Ectodermal cell (in vitro differentiated cells): ENCODE measurements at regions not wholly inside any gene's neighbourhood (a gene's known extent, or its start where the extent isn't known, plus 50 kb on each side); places are given as distances from the start of the nearest gene placed in this dataset.

ENCODE experiments used
- H3K27ac ChIP-seq: 2 replicates; pipeline ENCODE4 v1.7.0; 2013; ENCODE audit warnings: mild to moderate bottlenecking, low read depth, low read length; ENCODE audit not compliant: insufficient read depth, poor library complexity, severe bottlenecking
- H3K27me3 ChIP-seq: 2 replicates; pipeline ENCODE4 v1.7.0; 2013; ENCODE audit warnings: mild to moderate bottlenecking, low read length; ENCODE audit not compliant: insufficient read depth, control insufficient read depth, poor library complexity, severe bottlenecking
- H3K36me3 ChIP-seq: one replicate; pipeline ENCODE4 v1.7.0; 2013; ENCODE audit warnings: low read length; ENCODE audit not compliant: control insufficient read depth, insufficient read depth
- H3K4me1 ChIP-seq: one replicate; pipeline ENCODE4 v1.7.0; 2013; ENCODE audit warnings: low read length; ENCODE audit not compliant: control insufficient read depth, insufficient read depth
- H3K4me3 ChIP-seq: 2 replicates; pipeline ENCODE4 v1.7.0; 2013; ENCODE audit warnings: low read depth, low read length, control low read depth; ENCODE audit not compliant: insufficient read depth
- H3K9me3 ChIP-seq: 2 replicates; pipeline ENCODE4 v1.7.0; 2013; ENCODE audit warnings: mild to moderate bottlenecking, low read length, moderate library complexity; ENCODE audit not compliant: control insufficient read depth
- WGBS, 2 experiments: methylation state at CpG; one replicate each; pipeline ENCODE4 v1.1.7; 2013; ENCODE audit warnings: missing lambda C conversion rate in 2 of 2; 5-methylcytosine and 5-hydroxymethylcytosine counted together

DNA sequence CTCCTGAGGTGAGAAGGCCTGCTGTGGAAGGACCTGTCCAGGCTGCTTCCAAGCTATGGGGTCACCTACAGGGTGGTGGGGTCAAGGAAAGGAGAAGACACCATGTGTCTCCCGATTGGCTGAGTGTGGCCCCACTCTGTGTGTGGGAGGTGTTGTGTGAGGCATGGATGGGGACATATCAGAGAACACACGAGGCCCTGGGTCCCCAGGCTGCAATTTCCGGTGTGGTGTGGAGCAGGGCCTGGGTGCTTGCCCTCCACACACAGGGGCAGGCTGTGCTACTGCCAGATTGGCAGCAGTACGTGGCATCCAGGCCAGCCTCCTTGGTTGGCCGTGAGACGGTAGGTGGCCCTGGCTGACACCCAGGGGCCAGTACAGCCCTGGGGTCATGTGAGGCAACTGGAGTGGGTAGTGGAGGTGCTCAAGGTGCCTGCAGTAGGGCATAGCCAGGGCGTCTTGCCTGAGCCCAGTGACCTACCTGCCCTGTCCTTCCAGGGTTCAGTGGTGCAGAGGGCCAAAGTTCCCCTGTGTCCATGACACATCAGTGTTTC is 233.8 kb downstream of the SNRPN start:
- Histone ChIP-seq H3K4me1 (no peaks in the 10 kb centered on the region), H3K36me3 (no peaks in the 10 kb centered on the region), H3K4me3 (no peak overlapping the region), H3K9me3 (peaks cover 2% of the 10 kb centered on the region), H3K27ac (no peak overlapping the region), H3K27me3 (no peaks in the 10 kb centered on the region)
- 81 to 84% methylated on average over 7 of the region's 7 CpGs for WGBS, 2 experiments

DNA sequence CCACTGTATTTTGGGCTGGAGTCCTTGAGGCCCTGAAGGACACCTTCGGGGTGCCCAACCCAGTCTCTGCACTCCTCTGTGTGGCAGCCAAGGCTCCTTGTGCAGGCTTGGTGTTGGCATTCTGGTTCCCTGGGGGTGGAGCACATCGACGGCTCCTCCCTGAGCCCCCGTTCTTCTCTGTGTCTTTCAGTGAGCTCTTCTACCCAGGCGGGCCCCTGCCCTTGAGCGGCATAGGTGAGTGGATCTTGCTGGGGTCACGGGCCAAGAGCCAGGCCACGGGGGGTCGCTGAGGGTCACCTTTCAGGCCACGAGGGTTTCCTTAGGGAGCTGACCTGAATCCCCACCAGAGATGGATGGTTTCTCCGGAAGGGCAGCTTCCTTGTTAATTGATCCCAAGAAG is 234.8 kb downstream of the SNRPN start:
- Histone ChIP-seq H3K27ac (no peak overlapping the region), H3K9me3 (peaks cover 2% of the 10 kb centered on the region)
- WGBS, 2 experiments, result 82 to 84% methylated on average over 11 of the region's 11 CpGs

GRCh38 chr15:25192651-25193050 is 237.9 kb downstream of the SNRPN start:
- Histone ChIP-seq H3K36me3 (no peaks in the 10 kb centered on the region), H3K27ac (no peak overlapping the region), H3K4me1 (no peaks in the 10 kb centered on the region), H3K9me3 (peaks cover 2% of the 10 kb centered on the region), H3K27me3 (no peaks in the 10 kb centered on the region), H3K4me3 (no peak overlapping the region)
- 92% methylated on average over 11 of the region's 11 CpGs for WGBS, 2 experiments

More for the DNA sequence above, 234.8 kb downstream of the SNRPN start:
- Histone ChIP-seq H3K36me3 (no peaks in the 10 kb centered on the region), H3K4me3 (no peak overlapping the region), H3K4me1 (no peaks in the 10 kb centered on the region), H3K27me3 (no peaks in the 10 kb centered on the region)

DNA sequence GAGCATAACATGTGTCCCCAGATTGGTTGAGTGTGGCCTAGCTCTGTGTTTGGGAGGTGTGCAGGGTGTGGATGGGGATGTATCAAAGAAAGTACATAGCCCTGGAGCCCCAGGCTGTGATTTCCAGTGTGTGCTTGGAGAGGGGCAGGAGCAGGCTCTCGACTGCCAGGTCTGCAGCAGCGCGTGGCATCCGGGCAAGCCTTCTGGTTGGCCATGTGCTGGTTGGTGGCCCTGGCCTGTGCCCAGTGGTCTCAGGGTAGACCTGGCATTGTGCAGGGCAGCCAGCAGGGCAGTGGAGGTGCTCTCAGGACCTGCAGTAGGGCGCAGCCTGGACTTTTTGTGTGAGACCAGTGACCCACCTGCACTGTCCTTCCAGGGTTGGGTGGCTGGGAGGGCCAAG is 231.5 kb downstream of the UBE3A start:
- Histone ChIP-seq H3K9me3 (no peaks in the 10 kb centered on the region), H3K36me3 (no peaks in the 10 kb centered on the region), H3K27ac (no peak overlapping the region), H3K27me3 (no peaks in the 10 kb centered on the region), H3K4me1 (no peaks in the 10 kb centered on the region), H3K4me3 (no peak overlapping the region)
- 78 to 82% methylated on average over 5 of the region's 5 CpGs for WGBS, 2 experiments

GRCh38 chr15:25208735-25209134 is 230.1 kb downstream of the UBE3A start:
- 86 to 88% methylated on average over 7 of the region's 7 CpGs for WGBS, 2 experiments
- no peak overlapping the region for H3K4me3 ChIP-seq
- no peak overlapping the region for H3K27ac ChIP-seq
- no peaks in the 10 kb centered on the region for H3K27me3 ChIP-seq
- no peaks in the 10 kb centered on the region for H3K36me3 ChIP-seq
- H3K9me3 ChIP-seq, result no peaks in the 10 kb centered on the region
- H3K4me1 ChIP-seq, result no peaks in the 10 kb centered on the region

- Histone ChIP-seq H3K4me3 (no peak overlapping the region), H3K36me3 (no peaks in the 10 kb centered on the region), H3K27ac (no peak overlapping the region), H3K27me3 (no peaks in the 10 kb centered on the region), H3K4me1 (no peaks in the 10 kb centered on the region), H3K9me3 (peaks cover 3% of the 10 kb centered on the region)
- WGBS, 2 experiments, result 82 to 85% methylated on average over 5 of the region's 5 CpGs
These were observed 218.0 kb downstream of the UBE3A start for GRCh38 chr15:25220834-25221233.

GRCh38 chr15:25224396-25224795 is 214.4 kb downstream of the UBE3A start:
- Histone ChIP-seq H3K27ac (no peak overlapping the region), H3K27me3 (no peaks in the 10 kb centered on the region), H3K4me1 (no peaks in the 10 kb centered on the region), H3K4me3 (no peak overlapping the region), H3K9me3 (peaks cover 3% of the 10 kb centered on the region), H3K36me3 (no peaks in the 10 kb centered on the region)
- WGBS, 2 experiments, result 89 to 94% methylated on average over 5 of the region's 5 CpGs

DNA sequence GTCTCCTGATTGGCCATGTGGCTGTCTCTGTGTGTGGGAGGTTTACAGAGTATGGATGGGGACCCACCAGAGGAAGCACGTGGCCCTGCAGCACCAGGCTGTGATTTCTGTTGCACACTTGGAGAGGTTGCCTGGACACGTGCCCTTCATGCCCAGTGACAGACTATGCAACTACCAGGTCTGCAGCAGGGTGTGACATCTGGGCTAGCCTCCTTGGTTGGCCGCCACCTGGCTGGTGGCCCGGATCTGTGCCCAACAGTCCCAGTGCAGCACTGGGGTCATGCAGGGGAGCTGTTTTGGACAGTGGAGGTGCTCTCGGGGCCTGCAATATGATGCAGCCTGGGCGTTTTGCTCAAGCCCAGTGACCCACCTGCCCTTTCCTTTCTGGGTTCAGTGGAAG is 212.5 kb downstream of the UBE3A start:
- Histone ChIP-seq H3K36me3 (no peaks in the 10 kb centered on the region), H3K4me1 (no peaks in the 10 kb centered on the region), H3K4me3 (no peak overlapping the region), H3K9me3 (peaks cover 3% of the 10 kb centered on the region), H3K27ac (no peak overlapping the region), H3K27me3 (no peaks in the 10 kb centered on the region)
- 78 to 82% methylated on average over 6 of the region's 6 CpGs for WGBS, 2 experiments

DNA sequence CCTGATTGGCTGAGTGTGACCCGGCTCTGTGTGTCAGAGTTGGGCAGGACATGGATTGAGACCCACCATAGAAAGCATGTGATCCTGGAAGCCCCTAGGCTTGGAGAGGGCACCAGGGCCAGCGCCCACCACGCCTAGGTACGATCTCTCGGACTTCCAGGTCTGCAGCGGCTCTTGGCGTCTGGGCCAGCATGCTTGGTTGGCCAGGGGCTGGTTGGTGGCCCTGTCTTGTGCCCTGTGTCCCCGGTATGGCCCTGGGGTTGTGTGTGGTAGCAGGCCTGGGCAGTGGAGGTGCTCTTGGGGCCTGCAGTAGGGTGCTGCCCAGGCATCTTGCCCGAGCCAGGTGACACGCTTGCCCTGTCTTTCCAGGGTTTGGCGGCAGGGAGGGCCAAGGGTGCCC is 210.6 kb downstream of the UBE3A start:
- WGBS, 2 experiments, result 87 to 91% methylated on average over 11 of the region's 11 CpGs
- Histone ChIP-seq H3K27ac (no peak overlapping the region), H3K4me3 (no peak overlapping the region)

GRCh38 chr15:25230442-25230841 is 208.4 kb downstream of the UBE3A start:
- Histone ChIP-seq H3K27ac (no peak overlapping the region), H3K36me3 (no peaks in the 10 kb centered on the region), H3K27me3 (no peaks in the 10 kb centered on the region), H3K4me3 (no peak overlapping the region), H3K4me1 (no peaks in the 10 kb centered on the region), H3K9me3 (peaks cover 3% of the 10 kb centered on the region)
- WGBS, 2 experiments, result 81 to 82% methylated on average over 10 of the region's 10 CpGs

More for the DNA sequence above, 210.6 kb downstream of the UBE3A start:
- H3K36me3 ChIP-seq, result no peaks in the 10 kb centered on the region
- H3K4me1 ChIP-seq, result no peaks in the 10 kb centered on the region
- no peaks in the 10 kb centered on the region for H3K27me3 ChIP-seq
- no peaks in the 10 kb centered on the region for H3K9me3 ChIP-seq
